ENCODE measurements at regions not wholly inside any gene's neighbourhood (a gene's known extent, or its start where the extent isn't known, plus 50 kb on each side); places are given as distances from the start of the nearest gene placed in this dataset.
"Not testable (repeated sequence)": the region's sequence is repeated elsewhere in the genome, so short reads cannot be mapped to it uniquely, and the experiment has no call there.

- intact Hi-C loops (cut with micrococcal nuclease): loop anchor here (2.0 kb wide), 1 partner anchor 14 kb away; no protein-coding TSS in a partner anchor
- peaks cover 19% of the 10 kb centered on the region for H3K4me1 Mint-ChIP-seq (ENCODE audit: low read depth)
- H3K27me3 Mint-ChIP-seq: no peaks in the 10 kb centered on the region
- H3K27ac Mint-ChIP-seq: no peak overlapping the region
- no peaks in the 10 kb centered on the region for H3K36me3 Mint-ChIP-seq (ENCODE audit: low read depth)
- peaks cover 19% of the 10 kb centered on the region for H3K9me3 Mint-ChIP-seq
- H3K4me3 Mint-ChIP-seq: no peak overlapping the region
Observed at GRCh38 chr6:139964737-139965136, 590.3 kb upstream of the CITED2 start.

GRCh38 chr6:139962654-139963347, 588.4 kb upstream of the CITED2 start:
- Mint-ChIP-seq H3K4me3 (no peak overlapping the region), H3K9me3 (no peaks in the 10 kb centered on the region), H3K27ac (no peak overlapping the region), H3K36me3 (ENCODE audit: low read depth) (no peaks in the 10 kb centered on the region), H3K4me1 (ENCODE audit: low read depth) (peaks cover 19% of the 10 kb centered on the region), H3K27me3 (no peaks in the 10 kb centered on the region)
- intact Hi-C loops (cut with micrococcal nuclease): no loop called here

GRCh38 chr6:139961190-139961589, 586.7 kb upstream of the CITED2 start:
- Mint-ChIP-seq H3K4me1 (ENCODE audit: low read depth) (peaks cover 19% of the 10 kb centered on the region), H3K36me3 (ENCODE audit: low read depth) (no peaks in the 10 kb centered on the region), H3K27ac (no peak overlapping the region), H3K27me3 (no peaks in the 10 kb centered on the region), H3K4me3 (no peak overlapping the region), H3K9me3 (no peaks in the 10 kb centered on the region)
- intact Hi-C loops (cut with micrococcal nuclease): no loop called here

GRCh38 chr6:139960671-139961070, 586.2 kb upstream of the CITED2 start:
- peaks cover 4% of the 10 kb centered on the region for H3K9me3 Mint-ChIP-seq

GRCh38 chr6:139955366-139956155, 581.1 kb upstream of the CITED2 start:
- H3K27me3 Mint-ChIP-seq: no peaks in the 10 kb centered on the region

More at GRCh38 chr6:139960671-139961070, 586.2 kb upstream of the CITED2 start:
- Mint-ChIP-seq H3K27me3 (no peaks in the 10 kb centered on the region), H3K4me1 (ENCODE audit: low read depth) (peaks cover 19% of the 10 kb centered on the region), H3K4me3 (no peak overlapping the region), H3K36me3 (ENCODE audit: low read depth) (no peaks in the 10 kb centered on the region), H3K27ac (no peak overlapping the region)
- intact Hi-C loops (cut with micrococcal nuclease): no loop called here

GRCh38 chr6:139954463-139955071, 580.1 kb upstream of the CITED2 start:
- peaks cover 6% of the 10 kb centered on the region for H3K36me3 Mint-ChIP-seq (ENCODE audit: low read depth)
- intact Hi-C loops (cut with micrococcal nuclease): no loop called here

More at GRCh38 chr6:139955366-139956155, 581.1 kb upstream of the CITED2 start:
- Mint-ChIP-seq H3K4me1 (ENCODE audit: low read depth) (no peaks in the 10 kb centered on the region), H3K27ac (no peak overlapping the region), H3K4me3 (no peak overlapping the region), H3K9me3 (peaks cover 27% of the 10 kb centered on the region), H3K36me3 (ENCODE audit: low read depth) (peaks cover 6% of the 10 kb centered on the region)
- intact Hi-C loops (cut with micrococcal nuclease): no loop called here

GRCh38 chr6:139953780-139954179, 579.3 kb upstream of the CITED2 start:
- peaks cover 40% of the 10 kb centered on the region for H3K9me3 Mint-ChIP-seq

More at GRCh38 chr6:139954463-139955071, 580.1 kb upstream of the CITED2 start:
- peaks cover 37% of the 10 kb centered on the region for H3K9me3 Mint-ChIP-seq
- H3K4me3 Mint-ChIP-seq: no peak overlapping the region
- H3K4me1 Mint-ChIP-seq (ENCODE audit: low read depth): no peaks in the 10 kb centered on the region
- H3K27ac Mint-ChIP-seq: no peak overlapping the region
- no peaks in the 10 kb centered on the region for H3K27me3 Mint-ChIP-seq

GRCh38 chr6:139951172-139951571, 576.7 kb upstream of the CITED2 start:
- Mint-ChIP-seq H3K4me3 (no peak overlapping the region), H3K36me3 (ENCODE audit: low read depth) (peaks cover 6% of the 10 kb centered on the region), H3K4me1 (ENCODE audit: low read depth) (no peaks in the 10 kb centered on the region), H3K9me3 (peaks cover 40% of the 10 kb centered on the region), H3K27ac (no peak overlapping the region), H3K27me3 (no peaks in the 10 kb centered on the region)
- intact Hi-C loops (cut with micrococcal nuclease): no loop called here

More at GRCh38 chr6:139953780-139954179, 579.3 kb upstream of the CITED2 start:
- H3K27ac Mint-ChIP-seq; H3K4me1 Mint-ChIP-seq (ENCODE audit: low read depth); intact Hi-C loops (cut with micrococcal nuclease); H3K27me3 Mint-ChIP-seq; H3K36me3 Mint-ChIP-seq (ENCODE audit: low read depth); H3K4me3 Mint-ChIP-seq: not testable (repeated sequence)

- intact Hi-C loops (cut with micrococcal nuclease): loop anchor here (5.0 kb wide), 1 partner anchor 573 kb away; the partner anchor contains the start of gene CITED2
- Mint-ChIP-seq H3K4me3 (no peak overlapping the region), H3K27ac (no peak overlapping the region), H3K4me1 (ENCODE audit: low read depth) (peaks cover 30% of the 10 kb centered on the region), H3K9me3 (peaks cover 8% of the 10 kb centered on the region), H3K36me3 (ENCODE audit: low read depth) (no peaks in the 10 kb centered on the region), H3K27me3 (no peaks in the 10 kb centered on the region)
Observed at GRCh38 chr6:139944976-139945375, 570.5 kb upstream of the CITED2 start.

GRCh38 chr6:139944131-139944530, 569.7 kb upstream of the CITED2 start:
- peaks cover 30% of the 10 kb centered on the region for H3K4me1 Mint-ChIP-seq (ENCODE audit: low read depth)

GRCh38 chr6:139943391-139943790, 568.9 kb upstream of the CITED2 start:
- Mint-ChIP-seq H3K4me1 (ENCODE audit: low read depth) (peaks cover 30% of the 10 kb centered on the region), H3K4me3 (no peak overlapping the region), H3K36me3 (ENCODE audit: low read depth) (no peaks in the 10 kb centered on the region), H3K27ac (no peak overlapping the region), H3K27me3 (no peaks in the 10 kb centered on the region), H3K9me3 (no peaks in the 10 kb centered on the region)
- intact Hi-C loops (cut with micrococcal nuclease): loop anchor here (5.0 kb wide), 1 partner anchor 571 kb away; the partner anchor contains the start of gene CITED2

More at GRCh38 chr6:139944131-139944530, 569.7 kb upstream of the CITED2 start:
- intact Hi-C loops (cut with micrococcal nuclease): loop anchor here (5.0 kb wide), 1 partner anchor 572 kb away; the partner anchor contains the start of gene CITED2
- H3K27ac Mint-ChIP-seq: no peak overlapping the region
- no peak overlapping the region for H3K4me3 Mint-ChIP-seq
- H3K36me3 Mint-ChIP-seq (ENCODE audit: low read depth): no peaks in the 10 kb centered on the region
- no peaks in the 10 kb centered on the region for H3K9me3 Mint-ChIP-seq
- no peaks in the 10 kb centered on the region for H3K27me3 Mint-ChIP-seq

- Mint-ChIP-seq H3K4me1 (ENCODE audit: low read depth) (peaks cover 30% of the 10 kb centered on the region), H3K4me3 (no peak overlapping the region), H3K9me3 (no peaks in the 10 kb centered on the region), H3K36me3 (ENCODE audit: low read depth) (no peaks in the 10 kb centered on the region), H3K27me3 (no peaks in the 10 kb centered on the region), H3K27ac (peak overlapping the region; percentile 4)
- intact Hi-C loops (cut with micrococcal nuclease): loop anchor here (5.0 kb wide), 1 partner anchor 570 kb away; the partner anchor contains the start of gene CITED2
Observed at GRCh38 chr6:139942331-139942730, 567.9 kb upstream of the CITED2 start.

GRCh38 chr6:139941826-139942225, 567.4 kb upstream of the CITED2 start:
- intact Hi-C loops (cut with micrococcal nuclease): loop anchor here (5.0 kb wide), 1 partner anchor 570 kb away; the partner anchor contains the start of gene CITED2
- H3K9me3 Mint-ChIP-seq: no peaks in the 10 kb centered on the region
- no peaks in the 10 kb centered on the region for H3K36me3 Mint-ChIP-seq (ENCODE audit: low read depth)
- H3K27ac Mint-ChIP-seq: peak overlapping the region; percentile 75
- H3K4me1 Mint-ChIP-seq (ENCODE audit: low read depth): peaks cover 30% of the 10 kb centered on the region
- no peaks in the 10 kb centered on the region for H3K27me3 Mint-ChIP-seq
- no peak overlapping the region for H3K4me3 Mint-ChIP-seq

Data from dendritic cell treated with granulocyte-macrophage colony-stimulating factor and Interleukin-4, amounts not matched to agents 40 ng/mL and 50 ng/mL, for 4 days (primary cell).